ENCODE measurements at regions not wholly inside any gene's neighbourhood (a gene's known extent, or its start where the extent isn't known, plus 50 kb on each side); places are given as distances from the start of the nearest gene placed in this dataset.

GRCh38 chr16:31754998-31755615 lies 118.5 kb upstream of the ZNF267 start:
- no peak for TF ChIP-seq SP1 (IDR thresholded peaks at IDR 0.05)
- TF ChIP-seq SUZ12 (IDR thresholded peaks at IDR 0.05): no peak
